GM23338 (cell line): ENCODE measurements at regions not wholly inside any gene's neighbourhood (a gene's known extent, or its start where the extent isn't known, plus 50 kb on each side); places are given as distances from the start of the nearest gene placed in this dataset.

Experiments used
- ATAC-seq: fragments of 200-7000 bp; cut with Tn5 transposase; 3 replicates; pipeline ENCODE4 v1.9.1; 2020
- DNase-seq: peaks from one replicate; pipeline ENCODE4 v3.0.0-alpha.2; 2015; ENCODE audit warnings: low spot score
- H2AFZ ChIP-seq: fragments of 200-600 bp; sonication (generic); 2 replicates; pipeline ENCODE4 v1.8.0; 2016; ENCODE audit warnings: antibody characterized with exemption, mild to moderate bottlenecking, moderate library complexity
- H3F3A ChIP-seq: fragments of 200-600 bp; sonication (generic); replicated peaks from 2 replicates; pipeline ENCODE4 v1.8.0; 2017; ENCODE audit warnings: antibody characterized with exemption, mixed run types, low read depth
- H3K27ac ChIP-seq: fragments of 200-600 bp; sonication (generic); 2 replicates; pipeline ENCODE4 v1.6.1; 2016; ENCODE audit warnings: low read depth
- H3K27me3 ChIP-seq: fragments of 200-600 bp; sonication (generic); 2 replicates; pipeline ENCODE4 v1.8.0; 2016; ENCODE audit warnings: mild to moderate bottlenecking, mixed run types, moderate library complexity; ENCODE audit not compliant: insufficient read depth
- H3K36me3 ChIP-seq: fragments of 200-600 bp; sonication (generic); 2 replicates; pipeline ENCODE4 v1.8.0; 2016; ENCODE audit warnings: mild to moderate bottlenecking; ENCODE audit not compliant: insufficient read depth
- H3K4me1 ChIP-seq: fragments of 200-600 bp; sonication (generic); 2 replicates; pipeline ENCODE4 v1.8.0; 2016; ENCODE audit warnings: mild to moderate bottlenecking, moderate library complexity; ENCODE audit not compliant: insufficient read depth
- H3K4me2 ChIP-seq: fragments of 200-600 bp; sonication (generic); 2 replicates; pipeline ENCODE4 v1.7.1; 2017; ENCODE audit warnings: mixed run types
- H3K4me3 ChIP-seq: fragments of 200-600 bp; sonication (generic); 2 replicates; pipeline ENCODE4 v1.6.1; 2016; ENCODE audit warnings: mixed run types
- H3K79me2 ChIP-seq: fragments of 200-600 bp; sonication (generic); replicated peaks from 2 replicates; pipeline ENCODE4 v1.8.0; 2017; ENCODE audit warnings: mild to moderate bottlenecking; ENCODE audit not compliant: insufficient read depth
- H3K9me2 ChIP-seq: fragments of 200-600 bp; sonication (generic); 2 replicates; pipeline ENCODE4 v1.8.0; 2017; ENCODE audit not compliant: insufficient read depth
- H4K20me1 ChIP-seq: fragments of 200-600 bp; sonication (generic); replicated peaks from 2 replicates; pipeline ENCODE4 v1.8.0; 2017; ENCODE audit warnings: mild to moderate bottlenecking; ENCODE audit not compliant: insufficient read depth
- H3K27ac Mint-ChIP-seq: 2 replicates; pipeline ENCODE4 v1.8.0; 2020; ENCODE audit warnings: inconsistent platforms, mild to moderate bottlenecking, moderate library complexity, mixed read lengths
- H3K27me3 Mint-ChIP-seq: 3 replicates; pipeline ENCODE4 v1.8.0; 2022; ENCODE audit warnings: low read depth, mild to moderate bottlenecking, moderate library complexity, mixed read lengths, inconsistent platforms; ENCODE audit not compliant: insufficient read depth, poor library complexity
- H3K36me3 Mint-ChIP-seq: 3 replicates; pipeline ENCODE4 v1.8.0; 2021; ENCODE audit warnings: low read depth, mild to moderate bottlenecking, inconsistent platforms, moderate library complexity, mixed read lengths
- H3K4me1 Mint-ChIP-seq: 3 replicates; pipeline ENCODE4 v1.8.0; 2020; ENCODE audit warnings: mild to moderate bottlenecking, inconsistent platforms, mixed read lengths
- H3K4me3 Mint-ChIP-seq: 3 replicates; pipeline ENCODE4 v1.8.0; 2021; ENCODE audit warnings: moderate library complexity, mild to moderate bottlenecking, inconsistent platforms, mixed read lengths
- H3K9me3 Mint-ChIP-seq: 3 replicates; pipeline ENCODE4 v1.8.0; 2020; ENCODE audit warnings: moderate library complexity, mild to moderate bottlenecking, inconsistent platforms, mixed read lengths
- CREB1 ChIP-seq: fragments of 250-450 bp; sonication (Bioruptor Pico); IDR thresholded peaks from 2 replicates; pipeline ENCODE4 v1.5.0; 2020; ENCODE audit warnings: low read depth, mild to moderate bottlenecking, moderate library complexity
- CTCF ChIP-seq, 2 experiments: fragments of 200-600 bp in 1 of 2; sonication (generic) in 1 of 2; conservative IDR thresholded peaks; 2 replicates each; pipeline versions ENCODE4 v1.5.1 to v1.6.1; 2016 to 2017; ENCODE audit warnings: antibody characterized with exemption in 2 of 2, low read depth in 2 of 2, mild to moderate bottlenecking in 2 of 2, moderate library complexity in 1 of 2
- ETS1 ChIP-seq: IDR thresholded peaks from 2 replicates; pipeline ENCODE4 v1.6.1; 2016; ENCODE audit warnings: antibody characterized with exemption
- EZH2 ChIP-seq: fragments of 200-600 bp; sonication (generic); IDR thresholded peaks from one replicate; pipeline ENCODE4 v1.8.0; 2017; ENCODE audit warnings: antibody characterized with exemption, mild to moderate bottlenecking, low read depth; ENCODE audit not compliant: unreplicated experiment
- EZH2phosphoT487 ChIP-seq: fragments of 200-600 bp; sonication (generic); IDR thresholded peaks from one replicate; pipeline ENCODE4 v1.8.1; 2018; ENCODE audit warnings: antibody characterized with exemption; ENCODE audit not compliant: unreplicated experiment
- JUNB ChIP-seq: IDR thresholded peaks from one replicate; pipeline ENCODE4 v1.6.1; 2016; ENCODE audit warnings: antibody characterized with exemption; ENCODE audit not compliant: unreplicated experiment
- NANOG ChIP-seq: IDR thresholded peaks from 2 replicates; pipeline ENCODE4 v1.6.1; 2016; ENCODE audit warnings: antibody characterized with exemption, borderline replicate concordance
- POLR2AphosphoS5 ChIP-seq: IDR thresholded peaks from 2 replicates; pipeline ENCODE4 v1.6.1; 2016; ENCODE audit warnings: antibody characterized with exemption, low read depth
- REST ChIP-seq: IDR thresholded peaks from one replicate; pipeline ENCODE4 v1.6.1; 2018; ENCODE audit warnings: antibody characterized with exemption; ENCODE audit not compliant: unreplicated experiment
- STAT1 ChIP-seq: IDR thresholded peaks from one replicate; pipeline ENCODE4 v1.6.1; 2016; ENCODE audit warnings: antibody characterized with exemption; ENCODE audit not compliant: unreplicated experiment
- ZNF114 ChIP-seq: fragments of 250-450 bp; sonication (Bioruptor Pico); IDR thresholded peaks from 2 replicates; pipeline ENCODE4 v1.5.0; 2020; ENCODE audit warnings: mild to moderate bottlenecking, moderate library complexity
- ZNF331 ChIP-seq: fragments of 250-450 bp; sonication (Bioruptor Pico); IDR thresholded peaks from 2 replicates; pipeline ENCODE4 v1.5.0; 2020; ENCODE audit warnings: low read depth, mild to moderate bottlenecking, moderate library complexity
- ZNF462 ChIP-seq: fragments of 250-450 bp; sonication (Bioruptor Pico); IDR thresholded peaks from 2 replicates; pipeline ENCODE4 v1.5.0; 2020; ENCODE audit warnings: mild to moderate bottlenecking, moderate library complexity

GRCh38 chr17:49915260-49915659 lies 53.7 kb upstream of the DLX4 start:
- Histone ChIP-seq H3K79me2 (no peaks in the 10 kb centered on the region), H4K20me1 (no peaks in the 10 kb centered on the region), H3K9me2 (no peaks in the 10 kb centered on the region), H2AFZ (no peak overlapping the region), H3K27me3 (peaks cover 37% of the 10 kb centered on the region), H3K36me3 (no peaks in the 10 kb centered on the region), H3K4me3 (no peak overlapping the region), H3K4me1 (peaks cover 7% of the 10 kb centered on the region), H3K4me2 (no peak overlapping the region), H3F3A (no peaks in the 10 kb centered on the region), H3K27ac (no peak overlapping the region)
- ATAC-seq, result no peak
- Mint-ChIP-seq H3K36me3 (no peaks in the 10 kb centered on the region), H3K27me3 (peaks cover 49% of the 10 kb centered on the region), H3K4me3 (no peak overlapping the region), H3K4me1 (peaks cover 12% of the 10 kb centered on the region), H3K27ac (no peak overlapping the region), H3K9me3 (peaks cover 2% of the 10 kb centered on the region; the same call in 1 of the 3 replicates)
- no peak for DNase-seq
- TF ChIP-seq JUNB, result no peak
- TF ChIP-seq ZNF331 (CRISPR knock-in tag), result no peak
- no peak for TF ChIP-seq POLR2AphosphoS5
- TF ChIP-seq EZH2, result no peak
- TF ChIP-seq CREB1 (CRISPR knock-in tag), result no peak
- no peak for TF ChIP-seq REST
- no peak for TF ChIP-seq ZNF462
- no peak; a peak in 1 of 4 replicates for TF ChIP-seq CTCF (conservative IDR thresholded peaks at IDR 0.05; ENCODE audit: low read depth in 2 of 2)
- no peak for TF ChIP-seq NANOG
- no peak for TF ChIP-seq ZNF114 (CRISPR knock-in tag)
- TF ChIP-seq EZH2phosphoT487, result no peak
- no peak for TF ChIP-seq STAT1
- TF ChIP-seq ETS1, result no peak
